ENCODE measurements at regions not wholly inside any gene's neighbourhood (a gene's known extent, or its start where the extent isn't known, plus 50 kb on each side); places are given as distances from the start of the nearest gene placed in this dataset.

GRCh38 chr3:88573472-88573871 lies 423.7 kb downstream of the C3orf38 start:
- no peak for DNase-seq (ENCODE audit: low read depth)

GRCh38 chr3:88574146-88574545 lies 424.4 kb downstream of the C3orf38 start:
- DNase-seq (ENCODE audit: low read depth) = no peak

- no peak for DNase-seq (ENCODE audit: low read depth)
These were observed 434.7 kb downstream of the C3orf38 start for GRCh38 chr3:88584451-88584850.

GRCh38 chr3:88586121-88586640 lies 436.4 kb downstream of the C3orf38 start:
- DNase-seq (ENCODE audit: low read depth) = no peak

- DNase-seq (ENCODE audit: low read depth) = no peak
These were observed 439.4 kb downstream of the C3orf38 start for GRCh38 chr3:88589138-88589537.

- no peak for DNase-seq (ENCODE audit: low read depth)
These were observed 445.3 kb downstream of the C3orf38 start for GRCh38 chr3:88595026-88595425.

GRCh38 chr3:88596451-88596850 lies 446.7 kb downstream of the C3orf38 start:
- peak; percentile 51 for DNase-seq (ENCODE audit: low read depth)

GRCh38 chr3:88610820-88611219 lies 461.1 kb downstream of the C3orf38 start:
- DNase-seq (ENCODE audit: low read depth) = no peak

GRCh38 chr3:88611826-88612326 lies 462.1 kb downstream of the C3orf38 start:
- no peak for DNase-seq (ENCODE audit: low read depth)

GRCh38 chr3:88616413-88616812 lies 466.7 kb downstream of the C3orf38 start:
- DNase-seq (ENCODE audit: low read depth) = no peak

- no peak for DNase-seq (ENCODE audit: low read depth)
These were observed 467.5 kb downstream of the C3orf38 start for GRCh38 chr3:88617283-88617682.

GRCh38 chr3:88618021-88618645 lies 468.4 kb downstream of the C3orf38 start:
- DNase-seq (ENCODE audit: low read depth) = no peak

GRCh38 chr3:88621586-88621985 lies 471.8 kb downstream of the C3orf38 start:
- DNase-seq (ENCODE audit: low read depth) = no peak

- no peak for DNase-seq (ENCODE audit: low read depth)
These were observed 473.9 kb downstream of the C3orf38 start for GRCh38 chr3:88623709-88624108.

GRCh38 chr3:88626456-88627120 lies 476.8 kb downstream of the C3orf38 start:
- no peak for DNase-seq (ENCODE audit: low read depth)

GRCh38 chr3:88628901-88629300 lies 478.5 kb upstream of the EPHA3 start:
- no peak for DNase-seq (ENCODE audit: low read depth)

- peak; percentile 6 for DNase-seq (ENCODE audit: low read depth)
These were observed 475.2 kb upstream of the EPHA3 start for GRCh38 chr3:88632226-88632625.

- DNase-seq (ENCODE audit: low read depth) = no peak
These were observed 466.8 kb upstream of the EPHA3 start for GRCh38 chr3:88640581-88640980.

- peak; percentile 3 for DNase-seq (ENCODE audit: low read depth)
These were observed 466.3 kb upstream of the EPHA3 start for GRCh38 chr3:88641033-88641604.

- no peak for DNase-seq (ENCODE audit: low read depth)
These were observed 450.0 kb upstream of the EPHA3 start for GRCh38 chr3:88657459-88657858.

GRCh38 chr3:88661433-88661824 lies 446.0 kb upstream of the EPHA3 start:
- DNase-seq (ENCODE audit: low read depth) = no peak

- DNase-seq (ENCODE audit: low read depth) = no peak
These were observed 439.2 kb upstream of the EPHA3 start for GRCh38 chr3:88668180-88668579.

GRCh38 chr3:88671573-88671972 lies 435.8 kb upstream of the EPHA3 start:
- DNase-seq (ENCODE audit: low read depth) = no peak
